OCI-LY1 (cell line): ENCODE measurements at regions not wholly inside any gene's neighbourhood (a gene's known extent, or its start where the extent isn't known, plus 50 kb on each side); places are given as distances from the start of the nearest gene placed in this dataset.

Source experiments
- EZH2 ChIP-seq: fragments of 200-600 bp; sonication (generic), shearing (Covaris generic); IDR thresholded peaks from 2 replicates; pipeline ENCODE4 v1.8.0; 2017; ENCODE audit warnings: borderline replicate concordance, mixed run types, mild to moderate bottlenecking, antibody characterized with exemption, low read length, moderate library complexity, mixed read lengths
- TF ChIP-seq, protein P1 (sequence below): fragments of 200-600 bp; sonication (generic), shearing (Covaris generic); IDR thresholded peaks from 2 replicates; pipeline ENCODE4 v1.5.1; 2017; ENCODE audit warnings: mild to moderate bottlenecking, antibody characterized with exemption, low read length, moderate library complexity, mixed read lengths

DNA sequence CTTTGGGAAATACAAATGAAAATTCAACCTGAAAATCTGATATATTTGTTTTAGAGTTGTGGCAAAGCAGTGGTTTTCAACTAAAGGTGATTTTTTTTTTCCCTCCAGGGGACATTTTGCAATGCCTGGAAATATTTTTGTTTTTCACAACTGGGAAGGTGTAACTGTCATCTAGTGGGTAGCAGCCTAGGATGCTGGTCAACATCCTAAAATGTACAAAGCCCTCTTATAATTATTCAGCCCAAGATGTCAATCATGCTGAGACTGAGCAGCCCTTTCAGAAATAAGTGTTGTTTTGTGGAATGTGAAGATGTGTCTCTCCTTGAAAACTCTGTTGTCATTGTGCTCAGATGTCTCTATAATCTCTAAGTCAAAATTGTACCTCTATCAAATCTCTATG lies 95.2 kb upstream of the NCAM2 start:
- TF ChIP-seq, protein P1, sequence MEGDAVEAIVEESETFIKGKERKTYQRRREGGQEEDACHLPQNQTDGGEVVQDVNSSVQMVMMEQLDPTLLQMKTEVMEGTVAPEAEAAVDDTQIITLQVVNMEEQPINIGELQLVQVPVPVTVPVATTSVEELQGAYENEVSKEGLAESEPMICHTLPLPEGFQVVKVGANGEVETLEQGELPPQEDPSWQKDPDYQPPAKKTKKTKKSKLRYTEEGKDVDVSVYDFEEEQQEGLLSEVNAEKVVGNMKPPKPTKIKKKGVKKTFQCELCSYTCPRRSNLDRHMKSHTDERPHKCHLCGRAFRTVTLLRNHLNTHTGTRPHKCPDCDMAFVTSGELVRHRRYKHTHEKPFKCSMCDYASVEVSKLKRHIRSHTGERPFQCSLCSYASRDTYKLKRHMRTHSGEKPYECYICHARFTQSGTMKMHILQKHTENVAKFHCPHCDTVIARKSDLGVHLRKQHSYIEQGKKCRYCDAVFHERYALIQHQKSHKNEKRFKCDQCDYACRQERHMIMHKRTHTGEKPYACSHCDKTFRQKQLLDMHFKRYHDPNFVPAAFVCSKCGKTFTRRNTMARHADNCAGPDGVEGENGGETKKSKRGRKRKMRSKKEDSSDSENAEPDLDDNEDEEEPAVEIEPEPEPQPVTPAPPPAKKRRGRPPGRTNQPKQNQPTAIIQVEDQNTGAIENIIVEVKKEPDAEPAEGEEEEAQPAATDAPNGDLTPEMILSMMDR, result no peak
- no peak for TF ChIP-seq EZH2
